Type B pancreatic cell (in vitro differentiated cells): ENCODE measurements at regions not wholly inside any gene's neighbourhood (a gene's known extent, or its start where the extent isn't known, plus 50 kb on each side); places are given as distances from the start of the nearest gene placed in this dataset.

Source experiments
- DNase-seq: peaks from one replicate; pipeline ENCODE4 v3.0.0; 2021; ENCODE audit warnings: mixed read lengths; ENCODE audit not compliant: unreplicated experiment; ENCODE audit errors: extremely low spot score
- H3K27ac Mint-ChIP-seq: 2 replicates; pipeline ENCODE4 v1.8.0; 2021; ENCODE audit warnings: mild to moderate bottlenecking, mixed read lengths
- H3K27me3 Mint-ChIP-seq: 2 replicates; pipeline ENCODE4 v1.8.0; 2021; ENCODE audit warnings: mixed read lengths
- H3K36me3 Mint-ChIP-seq: 2 replicates; pipeline ENCODE4 v1.8.0; 2021; ENCODE audit warnings: mixed read lengths
- H3K4me1 Mint-ChIP-seq: one replicate; pipeline ENCODE4 v1.8.0; 2021; ENCODE audit warnings: mixed read lengths; ENCODE audit not compliant: unreplicated experiment
- H3K4me3 Mint-ChIP-seq: 2 replicates; pipeline ENCODE4 v1.8.0; 2021; ENCODE audit warnings: mild to moderate bottlenecking, mixed read lengths
- H3K9me3 Mint-ChIP-seq: 2 replicates; pipeline ENCODE4 v1.8.0; 2021; ENCODE audit warnings: mixed read lengths
- TF ChIP-seq, protein P1 (sequence below): fragments of 200-600 bp; sonication (generic); conservative IDR thresholded peaks from 2 replicates; pipeline ENCODE4 v1.5.0; 2021; ENCODE audit warnings: antibody characterized with exemption, mild to moderate bottlenecking

DNA sequence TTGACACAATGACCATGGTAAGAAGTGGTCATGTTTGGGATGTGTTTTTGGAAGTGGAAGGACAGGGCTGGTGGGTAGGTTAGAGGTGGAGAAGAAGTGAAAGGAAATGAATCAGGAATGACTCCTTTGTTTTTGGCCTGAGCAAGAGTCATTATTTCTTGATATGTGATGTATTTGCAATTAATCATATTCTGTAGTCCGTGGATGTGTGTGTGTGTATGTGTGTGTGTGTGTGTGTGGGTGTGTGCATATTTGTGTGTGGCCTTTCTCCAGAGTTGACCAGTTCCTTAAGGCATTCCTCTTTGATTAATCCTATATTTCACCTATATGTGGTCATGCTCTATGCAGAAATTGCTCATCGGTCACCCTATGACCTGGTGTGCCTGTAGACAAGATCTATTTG lies 130.7 kb downstream of the UTRN start:
- H3K4me3 Mint-ChIP-seq, result no peak overlapping the region
- no peaks in the 10 kb centered on the region for H3K27me3 Mint-ChIP-seq
- no peaks in the 10 kb centered on the region for H3K36me3 Mint-ChIP-seq
- H3K9me3 Mint-ChIP-seq, result peaks cover 3% of the 10 kb centered on the region
- peaks cover 26% of the 10 kb centered on the region for H3K4me1 Mint-ChIP-seq
- TF ChIP-seq, protein P1, sequence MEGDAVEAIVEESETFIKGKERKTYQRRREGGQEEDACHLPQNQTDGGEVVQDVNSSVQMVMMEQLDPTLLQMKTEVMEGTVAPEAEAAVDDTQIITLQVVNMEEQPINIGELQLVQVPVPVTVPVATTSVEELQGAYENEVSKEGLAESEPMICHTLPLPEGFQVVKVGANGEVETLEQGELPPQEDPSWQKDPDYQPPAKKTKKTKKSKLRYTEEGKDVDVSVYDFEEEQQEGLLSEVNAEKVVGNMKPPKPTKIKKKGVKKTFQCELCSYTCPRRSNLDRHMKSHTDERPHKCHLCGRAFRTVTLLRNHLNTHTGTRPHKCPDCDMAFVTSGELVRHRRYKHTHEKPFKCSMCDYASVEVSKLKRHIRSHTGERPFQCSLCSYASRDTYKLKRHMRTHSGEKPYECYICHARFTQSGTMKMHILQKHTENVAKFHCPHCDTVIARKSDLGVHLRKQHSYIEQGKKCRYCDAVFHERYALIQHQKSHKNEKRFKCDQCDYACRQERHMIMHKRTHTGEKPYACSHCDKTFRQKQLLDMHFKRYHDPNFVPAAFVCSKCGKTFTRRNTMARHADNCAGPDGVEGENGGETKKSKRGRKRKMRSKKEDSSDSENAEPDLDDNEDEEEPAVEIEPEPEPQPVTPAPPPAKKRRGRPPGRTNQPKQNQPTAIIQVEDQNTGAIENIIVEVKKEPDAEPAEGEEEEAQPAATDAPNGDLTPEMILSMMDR, result no peak
- peak overlapping the region; percentile 10 for H3K27ac Mint-ChIP-seq
- no peak for DNase-seq

DNA sequence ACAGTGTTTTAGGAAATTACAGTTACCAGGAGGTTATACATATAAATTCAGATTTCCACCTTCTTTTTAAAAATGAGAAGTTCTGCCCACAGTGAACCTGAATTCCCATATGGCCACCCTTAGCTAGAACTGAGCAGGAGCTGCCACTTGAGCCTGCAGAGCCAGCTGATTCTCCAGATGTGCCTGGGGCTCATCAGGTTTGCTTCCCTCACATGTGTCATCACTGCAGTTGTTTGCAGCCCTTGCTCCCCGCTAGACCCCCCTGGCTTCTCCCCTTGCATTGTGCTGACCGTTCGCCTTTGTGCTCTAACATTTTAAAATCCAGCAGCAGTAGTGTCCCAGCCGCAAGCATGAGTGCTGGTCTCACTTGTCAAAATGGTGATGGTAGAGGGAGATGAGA lies 131.1 kb downstream of the UTRN start:
- TF ChIP-seq, protein P1, result no peak
- peaks cover 3% of the 10 kb centered on the region for H3K9me3 Mint-ChIP-seq
- DNase-seq, result no peak
- H3K4me3 Mint-ChIP-seq, result no peak overlapping the region
- H3K27me3 Mint-ChIP-seq, result no peaks in the 10 kb centered on the region
- H3K4me1 Mint-ChIP-seq, result peaks cover 26% of the 10 kb centered on the region
- no peaks in the 10 kb centered on the region for H3K36me3 Mint-ChIP-seq
- no peak overlapping the region for H3K27ac Mint-ChIP-seq

DNA sequence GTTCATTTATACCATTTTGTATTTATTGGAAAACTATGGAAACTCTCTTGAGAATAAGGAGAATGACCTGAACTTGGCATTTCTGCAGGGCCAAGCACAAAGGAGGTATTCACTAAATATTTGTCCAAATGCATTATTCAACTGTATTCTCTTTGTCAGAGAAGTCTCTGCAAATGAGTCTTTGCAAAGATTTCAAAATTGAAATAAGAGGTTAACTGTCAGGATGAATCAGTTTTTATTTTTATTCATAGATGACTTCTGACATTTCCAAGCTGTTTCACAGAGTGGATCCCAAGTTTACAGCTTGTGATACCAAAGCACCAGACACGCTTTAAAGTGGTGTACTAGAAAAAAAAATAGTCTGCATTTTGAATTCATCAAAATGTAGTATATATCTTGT lies 131.6 kb downstream of the UTRN start:
- Mint-ChIP-seq H3K4me1 (peaks cover 20% of the 10 kb centered on the region), H3K9me3 (peaks cover 3% of the 10 kb centered on the region), H3K27me3 (no peaks in the 10 kb centered on the region), H3K36me3 (no peaks in the 10 kb centered on the region), H3K27ac (no peak overlapping the region), H3K4me3 (no peak overlapping the region)
- no peak for DNase-seq
- TF ChIP-seq, protein P1, result no peak

DNA sequence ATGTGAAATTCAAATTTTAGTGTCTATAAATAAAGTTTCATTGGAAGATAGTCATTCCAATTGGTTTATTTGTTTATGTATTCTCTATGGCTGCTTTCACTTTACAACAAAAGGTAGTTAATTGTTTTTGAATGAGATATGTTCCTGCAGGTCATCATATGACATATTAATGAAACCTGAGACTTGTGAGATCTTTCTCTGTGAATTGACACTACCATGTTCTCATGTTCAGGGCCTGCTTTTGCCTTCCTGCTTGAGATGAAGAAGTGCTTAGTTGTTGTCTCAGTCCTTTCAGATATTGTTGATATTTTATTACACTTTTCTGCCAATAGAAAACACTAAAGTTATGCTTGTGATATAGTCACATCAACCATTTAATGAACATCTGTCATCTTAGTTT lies 132.5 kb downstream of the UTRN start:
- Mint-ChIP-seq H3K9me3 (peaks cover 3% of the 10 kb centered on the region), H3K27me3 (no peaks in the 10 kb centered on the region), H3K27ac (peak overlapping the region; percentile 12), H3K36me3 (no peaks in the 10 kb centered on the region), H3K4me1 (peaks cover 23% of the 10 kb centered on the region), H3K4me3 (no peak overlapping the region)
- TF ChIP-seq, protein P1, result no peak
- DNase-seq, result no peak

DNA sequence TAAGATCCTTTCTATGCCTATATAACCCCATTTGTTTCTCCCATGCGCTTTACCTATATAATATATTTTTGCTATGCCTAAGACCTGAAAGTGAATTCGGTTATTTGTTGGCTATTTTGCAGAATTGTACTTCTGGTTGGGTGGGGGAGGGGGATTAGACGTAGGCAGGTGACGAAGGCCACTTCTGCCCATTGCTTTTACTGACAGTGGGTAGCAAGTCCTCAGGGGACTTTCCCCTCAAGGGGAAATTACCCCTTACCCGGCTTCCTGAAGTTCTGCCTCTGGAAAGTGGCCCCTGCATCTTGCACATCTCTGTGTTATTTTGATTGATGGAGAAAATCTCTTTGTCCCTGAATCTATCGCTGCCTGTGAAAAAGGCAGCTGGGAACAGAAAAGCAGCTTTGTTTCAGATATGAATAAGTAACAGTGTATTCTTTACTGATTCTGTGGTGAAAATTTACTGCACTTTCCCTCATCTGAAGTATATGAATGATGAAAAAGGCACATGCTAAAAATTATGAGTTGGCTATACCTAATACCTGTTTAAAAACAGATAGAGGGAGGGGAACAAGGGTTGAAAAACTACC lies 133.9 kb downstream of the UTRN start:
- no peaks in the 10 kb centered on the region for H3K27me3 Mint-ChIP-seq
- no peak overlapping the region for H3K27ac Mint-ChIP-seq
- no peak for DNase-seq
- no peak overlapping the region for H3K4me3 Mint-ChIP-seq
- TF ChIP-seq, protein P1, result no peak
- peaks cover 33% of the 10 kb centered on the region for H3K4me1 Mint-ChIP-seq
- H3K36me3 Mint-ChIP-seq, result peaks cover 7% of the 10 kb centered on the region
- H3K9me3 Mint-ChIP-seq, result peaks cover 3% of the 10 kb centered on the region

DNA sequence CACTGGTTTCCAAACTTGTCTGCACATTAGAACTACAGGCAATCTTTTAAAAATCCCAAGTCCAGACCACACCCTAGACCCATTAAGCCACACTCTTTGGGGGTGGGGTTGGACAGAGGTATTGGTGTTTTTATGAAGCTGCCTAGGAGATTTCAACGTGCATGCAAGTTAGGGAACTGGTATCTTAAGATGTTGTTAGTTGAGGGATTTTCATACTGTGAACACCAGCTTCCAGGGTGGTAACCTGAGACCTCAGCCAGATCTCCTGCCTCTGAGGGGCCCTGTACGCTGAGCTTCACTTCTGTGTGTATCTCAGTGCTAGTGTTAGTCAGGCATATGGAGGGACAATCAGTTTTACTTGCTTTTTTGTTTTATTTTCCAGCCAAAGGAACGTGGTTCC lies 138.0 kb downstream of the UTRN start:
- H3K27ac Mint-ChIP-seq, result no peak overlapping the region
- peaks cover 20% of the 10 kb centered on the region for H3K36me3 Mint-ChIP-seq
- no peak overlapping the region for H3K4me3 Mint-ChIP-seq
- peaks cover 21% of the 10 kb centered on the region for H3K4me1 Mint-ChIP-seq
- DNase-seq, result no peak
- H3K9me3 Mint-ChIP-seq, result no peaks in the 10 kb centered on the region
- no peaks in the 10 kb centered on the region for H3K27me3 Mint-ChIP-seq
- TF ChIP-seq, protein P1, result no peak
